ENCODE measurements at regions not wholly inside any gene's neighbourhood (a gene's known extent, or its start where the extent isn't known, plus 50 kb on each side); places are given as distances from the start of the nearest gene placed in this dataset.

DNA sequence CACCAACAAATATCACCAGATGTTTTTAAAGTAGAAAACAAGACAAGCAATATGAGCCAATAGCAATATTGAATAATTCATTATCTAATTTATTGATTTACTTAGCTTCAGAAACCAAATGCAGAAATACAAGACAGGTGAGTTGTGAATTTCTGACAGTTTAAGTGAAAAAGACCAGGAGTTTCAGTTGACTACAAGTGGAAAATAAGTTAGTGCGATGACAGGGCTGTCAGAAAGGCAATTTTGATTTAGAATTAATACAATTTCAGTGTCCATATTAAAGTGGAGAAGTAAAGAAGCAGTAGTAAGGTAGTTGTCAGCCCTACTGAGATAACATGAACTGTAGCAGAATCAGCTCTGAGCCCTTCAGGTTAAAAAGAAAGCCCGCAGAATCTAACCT, 1066.7 kb upstream of the ATXN8OS start:
- TF ChIP-seq, protein P1, sequence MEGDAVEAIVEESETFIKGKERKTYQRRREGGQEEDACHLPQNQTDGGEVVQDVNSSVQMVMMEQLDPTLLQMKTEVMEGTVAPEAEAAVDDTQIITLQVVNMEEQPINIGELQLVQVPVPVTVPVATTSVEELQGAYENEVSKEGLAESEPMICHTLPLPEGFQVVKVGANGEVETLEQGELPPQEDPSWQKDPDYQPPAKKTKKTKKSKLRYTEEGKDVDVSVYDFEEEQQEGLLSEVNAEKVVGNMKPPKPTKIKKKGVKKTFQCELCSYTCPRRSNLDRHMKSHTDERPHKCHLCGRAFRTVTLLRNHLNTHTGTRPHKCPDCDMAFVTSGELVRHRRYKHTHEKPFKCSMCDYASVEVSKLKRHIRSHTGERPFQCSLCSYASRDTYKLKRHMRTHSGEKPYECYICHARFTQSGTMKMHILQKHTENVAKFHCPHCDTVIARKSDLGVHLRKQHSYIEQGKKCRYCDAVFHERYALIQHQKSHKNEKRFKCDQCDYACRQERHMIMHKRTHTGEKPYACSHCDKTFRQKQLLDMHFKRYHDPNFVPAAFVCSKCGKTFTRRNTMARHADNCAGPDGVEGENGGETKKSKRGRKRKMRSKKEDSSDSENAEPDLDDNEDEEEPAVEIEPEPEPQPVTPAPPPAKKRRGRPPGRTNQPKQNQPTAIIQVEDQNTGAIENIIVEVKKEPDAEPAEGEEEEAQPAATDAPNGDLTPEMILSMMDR (IDR thresholded peaks at IDR 0.05 in 8 of 11, conservative IDR thresholded peaks at IDR 0.05 in 3 of 11), result no peak
- TF ChIP-seq POLR2A (IDR thresholded peaks at IDR 0.05), result no peak

All from spleen (tissue), 7 donors.